C1 segment of cervical spinal cord (tissue), 14 donors: ENCODE measurements at regions not wholly inside any gene's neighbourhood (a gene's known extent, or its start where the extent isn't known, plus 50 kb on each side); places are given as distances from the start of the nearest gene placed in this dataset.
A peak's percentile ranks its signal among the peaks of the same experiment; 100 is the strongest.

Source experiments
- DNase-seq, 14 donors: peaks; one replicate each; lab custom pipeline; 2025; lab: John Stamatoyannopoulos, UW

DNA sequence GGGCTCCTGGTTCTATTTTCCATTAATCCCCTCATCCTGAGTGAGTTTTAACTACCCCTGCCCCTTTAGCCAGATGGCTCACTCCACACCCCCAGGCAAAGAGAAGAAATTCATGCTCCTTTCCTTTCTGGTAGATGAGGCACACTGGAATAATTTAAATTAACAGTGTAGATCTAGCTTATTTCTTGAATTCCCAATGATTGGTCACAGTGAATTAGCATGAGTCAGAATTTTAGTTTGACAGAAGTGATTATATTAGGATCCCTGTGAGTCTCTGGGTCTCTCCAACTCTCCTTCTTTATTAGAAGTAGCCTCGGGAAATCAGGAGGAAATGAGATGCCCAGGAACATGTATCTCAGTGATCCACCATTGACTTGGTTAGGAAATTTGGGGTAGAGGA lies 103.1 kb upstream of the KAZN start:
- no peak for DNase-seq

GRCh38 chr1:14495996-14496395 lies 102.5 kb upstream of the KAZN start:
- no peak for DNase-seq

GRCh38 chr1:14498839-14499238 lies 99.6 kb upstream of the KAZN start:
- no peak for DNase-seq

DNA sequence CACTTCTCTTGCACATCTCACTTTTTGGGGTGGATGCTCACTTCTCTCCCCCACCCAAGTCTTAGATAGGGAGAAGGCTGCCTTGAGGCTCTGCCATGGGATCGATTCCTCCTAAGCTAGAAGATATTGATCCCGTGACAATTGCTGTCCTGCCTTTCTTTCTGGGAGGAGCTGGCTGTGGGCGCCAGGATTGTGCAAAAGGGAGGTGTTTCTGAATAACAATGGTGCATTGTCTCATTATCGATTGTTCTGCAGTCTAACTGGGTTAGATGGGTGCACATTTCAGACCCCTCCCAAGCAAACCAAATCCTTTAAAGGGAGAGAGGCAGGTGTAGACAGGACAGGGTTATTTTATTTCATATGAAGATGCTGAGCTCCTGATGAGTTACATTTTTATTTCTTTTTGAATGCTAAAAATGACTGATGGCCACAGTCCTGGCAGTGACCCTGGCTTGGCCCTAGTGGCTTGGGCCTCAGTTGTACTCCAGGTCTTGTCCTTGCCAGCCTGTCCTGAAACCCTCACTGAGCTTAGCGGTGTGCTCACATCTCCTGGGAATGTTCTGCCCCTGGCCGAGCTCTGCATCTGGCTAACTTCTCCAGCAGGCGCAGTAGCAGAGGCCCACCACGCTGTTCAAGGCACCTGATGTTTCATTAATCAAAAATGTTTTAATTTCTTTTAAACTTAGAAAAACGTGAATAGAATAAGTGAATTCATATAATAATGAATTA lies 99.0 kb upstream of the KAZN start:
- DNase-seq = no peak

DNA sequence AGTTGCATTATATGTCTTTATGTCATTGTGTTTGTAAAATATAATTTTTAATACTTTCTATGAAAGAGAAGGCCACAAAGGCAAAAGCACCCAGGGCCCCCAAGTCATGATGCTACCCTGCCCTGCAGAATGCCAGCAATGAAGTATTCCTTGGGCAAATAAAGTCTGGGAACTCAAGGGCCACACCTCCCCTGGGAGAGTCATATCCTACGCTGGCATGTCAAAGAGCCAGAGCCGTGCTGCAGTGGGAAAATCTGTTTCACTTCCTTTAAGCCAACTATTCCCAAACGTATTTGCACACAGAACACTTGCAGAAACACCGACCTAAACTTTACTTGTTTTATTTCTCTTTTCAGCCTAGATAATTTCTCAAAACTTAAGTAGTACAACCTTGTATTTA lies 98.4 kb upstream of the KAZN start:
- no peak for DNase-seq

DNA sequence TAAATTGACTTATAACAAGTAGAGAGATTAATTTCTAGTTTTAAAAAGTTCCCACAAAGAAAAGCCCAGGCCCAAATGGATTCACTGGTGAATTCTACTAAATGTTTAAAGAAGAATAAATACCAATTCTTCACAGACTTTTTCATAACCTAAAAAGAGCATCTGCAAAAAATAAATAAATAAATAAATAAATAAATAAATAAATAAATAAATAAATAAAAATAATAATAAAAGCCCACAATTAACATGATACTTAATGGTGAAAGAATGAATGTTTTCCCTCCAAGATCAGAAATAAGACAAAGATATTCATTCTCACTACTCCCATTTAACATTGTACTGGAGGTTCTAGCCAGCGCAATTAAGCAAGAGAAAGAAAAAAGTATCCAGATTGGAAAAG lies 97.6 kb upstream of the KAZN start:
- DNase-seq = no peak

- DNase-seq = no peak
Observed at GRCh38 chr1:14504517-14504916, 94.0 kb upstream of the KAZN start.

GRCh38 chr1:14506471-14507255 lies 91.8 kb upstream of the KAZN start:
- DNase-seq = no peak

GRCh38 chr1:14507262-14507661 lies 91.2 kb upstream of the KAZN start:
- no peak for DNase-seq

DNA sequence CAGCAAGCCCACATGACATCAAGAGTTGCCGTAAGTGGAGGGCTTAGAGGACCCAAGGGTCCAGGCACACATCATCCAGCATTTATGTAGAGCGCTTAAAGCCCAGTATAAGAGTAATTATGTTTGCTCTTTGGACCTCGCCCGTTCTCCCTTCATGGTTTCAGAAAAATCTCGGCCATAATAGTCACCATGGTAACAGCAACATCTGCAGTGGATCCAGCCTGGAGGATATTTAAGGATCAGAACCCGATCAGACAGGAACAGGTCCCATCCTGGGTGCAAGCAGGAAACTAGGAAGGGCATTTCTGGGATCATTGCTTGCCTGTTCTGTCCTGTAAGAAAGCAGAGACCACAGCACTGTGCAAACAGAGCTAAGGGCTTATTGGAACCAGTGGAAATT lies 89.9 kb upstream of the KAZN start:
- no peak for DNase-seq

DNA sequence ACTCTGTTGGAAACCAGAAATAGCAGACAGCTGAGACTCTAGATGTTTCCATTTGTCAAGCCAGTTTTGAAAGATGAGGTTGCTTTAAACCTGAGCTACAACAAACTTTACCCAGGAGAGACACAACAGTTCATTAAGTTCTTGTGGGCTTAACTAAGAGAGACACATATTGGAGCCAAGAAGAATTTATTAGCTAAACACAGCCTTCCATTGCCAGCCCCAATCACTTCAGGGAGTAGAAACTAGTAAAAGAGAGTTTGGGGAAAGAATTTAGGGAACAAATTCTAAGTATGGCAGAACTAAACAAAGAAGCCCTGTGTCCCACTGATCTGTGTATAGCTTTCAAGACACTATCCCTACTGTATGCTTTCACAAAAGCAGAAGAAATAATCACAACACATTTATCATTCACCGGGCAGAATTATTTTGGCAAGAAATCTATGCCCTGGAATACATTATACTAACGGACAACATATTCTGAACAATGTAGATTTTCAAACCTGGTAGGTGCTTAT lies 87.3 kb upstream of the KAZN start:
- no peak for DNase-seq

GRCh38 chr1:14511796-14512585 lies 86.5 kb upstream of the KAZN start:
- no peak for DNase-seq

GRCh38 chr1:14513111-14513510 lies 85.4 kb upstream of the KAZN start:
- DNase-seq = no peak

GRCh38 chr1:14514739-14515138 lies 83.7 kb upstream of the KAZN start:
- no peak for DNase-seq

DNA sequence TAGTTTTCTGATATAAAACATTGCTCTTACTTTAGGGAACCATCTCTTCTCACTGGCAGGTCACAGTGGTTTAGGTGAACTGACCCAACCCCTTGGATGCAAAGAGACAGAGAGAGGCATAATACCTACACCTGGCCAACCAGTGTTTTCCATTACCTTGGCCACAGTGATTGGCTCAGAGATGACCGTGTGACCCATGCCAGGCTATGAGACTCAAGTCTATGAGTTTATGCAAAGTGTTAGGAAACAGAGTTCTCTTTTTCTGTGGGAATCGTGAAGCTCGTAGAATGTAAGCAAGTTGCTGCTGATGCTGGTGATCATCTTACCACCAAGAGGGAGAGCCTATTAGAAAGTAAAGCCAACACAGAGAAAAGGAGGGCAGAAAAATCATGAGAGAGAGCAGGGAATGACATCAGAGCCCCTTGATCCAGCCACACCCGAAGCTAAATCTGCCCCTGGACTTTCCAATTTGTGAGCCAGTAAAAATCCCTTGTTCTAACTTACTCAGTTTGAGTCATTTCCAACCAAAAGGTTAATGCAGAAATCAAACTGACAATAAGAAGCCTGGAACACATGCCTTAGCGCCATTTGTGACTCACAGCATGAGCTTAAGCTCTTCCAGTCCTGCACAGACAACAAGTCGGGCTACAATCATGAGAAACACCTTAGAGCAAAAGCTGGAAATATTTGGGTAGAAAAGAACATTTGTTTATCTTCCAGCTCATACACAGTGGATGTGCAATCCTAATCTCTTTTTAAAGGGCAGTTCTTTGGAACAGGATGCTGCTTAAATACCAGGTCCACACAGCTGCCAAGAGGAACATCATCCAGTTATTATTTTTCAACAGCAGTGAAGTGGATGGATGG lies 81.3 kb upstream of the KAZN start:
- peak in 1 of 14 donors; percentile 86 for DNase-seq

GRCh38 chr1:14517841-14518180 lies 80.7 kb upstream of the KAZN start:
- DNase-seq = no peak

DNA sequence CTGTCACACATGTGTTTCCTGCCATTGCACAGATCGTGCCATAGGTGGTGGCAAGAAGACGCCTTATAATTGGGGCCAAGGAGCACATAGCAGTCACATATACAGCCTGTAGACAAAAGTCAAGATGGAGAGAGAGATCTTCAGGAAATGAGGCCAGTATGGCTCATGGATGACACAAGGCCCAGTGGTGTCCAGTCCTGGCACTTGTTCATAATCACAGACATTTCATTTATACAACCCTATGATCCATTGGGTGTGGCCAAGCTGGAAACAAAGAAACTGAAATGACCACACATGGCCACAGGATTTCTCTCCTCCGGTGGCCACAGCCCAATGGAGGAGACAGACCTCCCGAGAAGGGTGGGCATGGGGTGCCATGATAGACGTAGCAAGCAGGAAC lies 78.5 kb upstream of the KAZN start:
- DNase-seq = no peak

DNA sequence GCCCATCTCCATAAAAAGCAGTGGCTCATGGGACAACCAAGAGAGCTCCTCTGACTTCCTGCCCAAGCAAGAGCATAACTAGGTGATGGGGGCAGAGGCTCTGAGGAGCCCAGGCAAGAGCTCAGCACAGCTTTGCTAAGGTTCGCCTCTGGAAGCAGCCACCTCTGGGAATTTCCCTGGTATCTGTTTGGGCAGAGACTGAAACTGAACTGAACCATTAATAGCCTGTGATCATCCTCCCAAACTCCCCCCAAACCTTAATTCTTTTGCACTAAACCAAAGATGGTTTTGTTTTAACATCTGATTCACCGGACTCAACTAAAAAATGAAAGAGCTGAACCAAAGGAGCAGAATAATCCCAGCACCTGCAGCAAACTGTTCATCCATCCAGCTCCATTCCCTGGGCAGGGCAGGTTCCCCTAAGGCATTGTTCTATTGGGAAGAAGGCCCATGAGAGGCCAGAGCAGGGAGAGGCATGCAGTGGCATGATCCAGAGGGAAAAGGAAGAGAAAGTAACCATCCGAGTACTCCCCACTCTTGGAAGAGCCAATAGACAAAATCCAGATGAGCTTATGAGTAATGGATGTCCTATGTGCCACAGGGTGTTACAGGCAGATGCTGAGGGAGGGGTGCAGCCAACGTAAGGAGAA lies 77.8 kb upstream of the KAZN start:
- DNase-seq = no peak

GRCh38 chr1:14521622-14522021 lies 76.9 kb upstream of the KAZN start:
- no peak for DNase-seq

DNA sequence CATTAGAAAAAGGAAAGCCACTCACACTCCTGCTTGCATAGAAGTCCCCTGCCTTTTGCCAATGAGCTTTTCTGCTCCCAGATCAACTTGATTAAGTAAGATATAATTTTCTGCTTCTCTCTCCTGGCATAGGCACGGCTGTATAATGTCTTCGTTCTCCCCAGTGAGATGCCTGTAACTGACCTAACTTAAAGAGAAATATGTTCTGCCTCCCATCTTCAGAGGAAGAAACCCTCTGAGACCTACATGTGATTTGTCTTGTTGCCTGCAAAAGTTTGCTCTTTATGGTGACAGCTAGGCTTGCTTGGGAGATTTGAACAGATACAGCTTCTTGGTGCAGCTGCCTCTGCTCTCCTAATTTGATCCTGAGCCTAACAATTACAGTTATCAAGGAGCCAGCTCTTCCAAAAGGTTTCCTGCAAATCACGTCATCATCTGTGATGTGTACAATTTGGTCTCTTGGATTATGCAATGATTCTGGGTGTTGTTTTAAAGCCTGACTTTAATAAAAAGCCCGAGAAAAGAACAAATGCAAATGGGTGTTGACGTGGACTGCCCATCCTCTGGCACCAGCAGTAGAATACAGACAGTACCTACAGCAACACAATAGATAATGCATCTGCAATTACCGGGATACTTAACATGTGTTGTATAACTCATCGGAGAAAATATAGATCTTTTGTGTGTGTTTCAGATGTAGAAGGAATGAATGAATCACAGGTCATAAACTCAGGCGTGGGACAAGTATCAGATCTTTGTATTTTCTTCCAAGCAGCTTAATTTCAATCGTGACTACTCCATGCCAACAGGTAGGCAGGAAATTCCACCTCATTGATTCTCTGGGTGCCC lies 76.2 kb upstream of the KAZN start:
- DNase-seq = no peak
